Aorta (tissue), 5 donors: ENCODE measurements at regions not wholly inside any gene's neighbourhood (a gene's known extent, or its start where the extent isn't known, plus 50 kb on each side); places are given as distances from the start of the nearest gene placed in this dataset.
A peak's percentile ranks its signal among the peaks of the same experiment; 100 is the strongest.

Experiments
- ATAC-seq: fragments of 200-7000 bp; cut with Tn5 transposase; one replicate; pipeline ENCODE4 v1.9.1; 2022; ENCODE audit warnings: moderate library complexity; ENCODE audit not compliant: low FRiP score
- DNase-seq, 2 donors: peaks; one replicate each; pipeline ENCODE4 v3.0.0-alpha.2; 2020
- H3K27ac ChIP-seq, 2 donors: one replicate each; pipeline ENCODE4 v1.5.1; 2013; ENCODE audit warnings: low read length in 2 of 2, mild to moderate bottlenecking in 2 of 2, moderate library complexity in 2 of 2, control low read depth in 1 of 2, inconsistent platforms in 1 of 2, low read depth in 1 of 2
- H3K27me3 ChIP-seq, 2 donors: one replicate each; pipeline ENCODE4 v1.6.1; 2013; ENCODE audit warnings: control low read depth in 1 of 2, low read length in 1 of 2, mild to moderate bottlenecking in 1 of 2, moderate library complexity in 1 of 2; ENCODE audit not compliant: insufficient read depth in 2 of 2, control insufficient read depth in 1 of 2
- H3K36me3 ChIP-seq, 2 donors: one replicate each; pipeline ENCODE4 v1.6.1; 2013; ENCODE audit warnings: control low read depth in 1 of 2, low read length in 1 of 2, mild to moderate bottlenecking in 1 of 2; ENCODE audit not compliant: insufficient read depth in 2 of 2, control insufficient read depth in 1 of 2
- H3K4me1 ChIP-seq, 2 donors: one replicate each; pipeline ENCODE4 v1.6.1; 2013; ENCODE audit warnings: low read length in 2 of 2, control low read depth in 1 of 2, mild to moderate bottlenecking in 1 of 2, moderate library complexity in 1 of 2; ENCODE audit not compliant: insufficient read depth in 2 of 2, control insufficient read depth in 1 of 2
- H3K4me3 ChIP-seq, 2 donors: one replicate each; pipeline ENCODE4 v1.5.1; 2013; ENCODE audit warnings: low read length in 2 of 2, control low read depth in 1 of 2, mild to moderate bottlenecking in 1 of 2
- H3K9me3 ChIP-seq: one replicate; pipeline ENCODE4 v1.6.1; 2013; ENCODE audit warnings: mild to moderate bottlenecking, low read length; ENCODE audit not compliant: control insufficient read depth
- WGBS, 2 donors: extraction: QIAGEN DNeasy Blood & Tissue Kit; methylation state at CpG; one replicate each; pipeline ENCODE4 v1.1.7; 2013; 5-methylcytosine and 5-hydroxymethylcytosine counted together
- intact Hi-C, 2 donors: fragments of 100-400 bp; cut with DNase I; formaldehyde crosslinking; loops; one replicate each; pipeline versions ENCODE4 v1.14.2 to v1.15.0; 2022
- donor health status: healthy with polysubstance abuse.
- donor health status: Bipolar disorder and iron deficiency.
- donor health status: DM: no; HTN: no; CAD: no.
- donor health status: DM: no; HTN: no; CAD: no.
- donor health status: DM: yes; HTN: yes; CAD: no.

- H3K4me1 ChIP-seq = no peaks in the 10 kb centered on the region
- H3K27ac ChIP-seq = no peak overlapping the region
- no peak overlapping the region for H3K4me3 ChIP-seq
- WGBS, 2 donors = 91 to 93% methylated on average over 11 of the region's 11 CpGs
- no peaks in the 10 kb centered on the region for H3K9me3 ChIP-seq
- intact Hi-C loops = no loop called here
- ATAC-seq (no peak), DNase-seq (peak; percentile 34 to 48)
- H3K27me3 ChIP-seq = no peaks in the 10 kb centered on the region
- H3K36me3 ChIP-seq = no peaks in the 10 kb centered on the region
Measured at GRCh38 chr15:25238126-25238525, 200.7 kb downstream of the UBE3A start.

DNA sequence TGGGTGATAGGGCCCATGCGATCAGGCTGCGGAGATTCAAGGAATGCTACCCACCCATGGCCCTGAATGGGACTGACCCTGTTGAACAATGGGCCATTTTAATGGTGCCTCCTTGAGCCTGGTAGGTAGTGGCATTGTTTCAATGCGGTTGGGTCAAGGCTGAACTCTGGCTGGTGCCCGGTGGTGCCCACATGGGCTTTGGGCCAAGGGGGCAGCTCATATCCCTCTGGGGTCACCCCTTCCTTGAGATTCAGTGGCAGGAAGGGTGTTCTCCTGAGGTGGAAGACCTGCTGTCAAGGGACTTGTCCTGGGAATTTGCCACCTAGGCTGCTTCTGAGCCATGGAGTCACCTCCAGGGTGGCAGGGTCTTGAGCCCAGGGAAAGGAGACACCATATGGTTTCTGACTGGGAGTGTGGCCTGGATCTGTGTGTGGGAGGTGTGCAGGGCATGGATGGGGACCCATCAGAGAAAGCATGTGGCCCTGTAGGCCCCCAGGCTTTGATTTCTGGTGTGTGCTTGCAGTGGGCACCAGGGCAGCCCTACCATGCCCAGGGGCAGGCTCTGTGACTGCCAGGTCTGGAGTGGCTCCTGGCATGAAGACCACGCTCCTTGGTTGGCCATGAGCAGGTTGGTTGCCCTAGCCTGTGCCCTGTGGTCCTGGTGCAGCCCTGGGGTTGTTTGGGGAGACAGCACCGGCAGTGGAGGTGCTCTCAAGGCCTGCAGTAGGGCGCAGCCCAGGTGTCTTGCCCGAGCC, 199.9 kb downstream of the UBE3A start:
- H3K27ac ChIP-seq = no peak overlapping the region
- H3K9me3 ChIP-seq = no peaks in the 10 kb centered on the region
- no peaks in the 10 kb centered on the region for H3K27me3 ChIP-seq
- H3K4me3 ChIP-seq = no peak overlapping the region
- ATAC-seq (no peak), DNase-seq (peak; percentile 14 to 57)
- no peaks in the 10 kb centered on the region for H3K36me3 ChIP-seq
- no peaks in the 10 kb centered on the region for H3K4me1 ChIP-seq
- WGBS, 2 donors = 86 to 87% methylated on average over 8 of the region's 8 CpGs
- intact Hi-C loops = no loop called here

DNA sequence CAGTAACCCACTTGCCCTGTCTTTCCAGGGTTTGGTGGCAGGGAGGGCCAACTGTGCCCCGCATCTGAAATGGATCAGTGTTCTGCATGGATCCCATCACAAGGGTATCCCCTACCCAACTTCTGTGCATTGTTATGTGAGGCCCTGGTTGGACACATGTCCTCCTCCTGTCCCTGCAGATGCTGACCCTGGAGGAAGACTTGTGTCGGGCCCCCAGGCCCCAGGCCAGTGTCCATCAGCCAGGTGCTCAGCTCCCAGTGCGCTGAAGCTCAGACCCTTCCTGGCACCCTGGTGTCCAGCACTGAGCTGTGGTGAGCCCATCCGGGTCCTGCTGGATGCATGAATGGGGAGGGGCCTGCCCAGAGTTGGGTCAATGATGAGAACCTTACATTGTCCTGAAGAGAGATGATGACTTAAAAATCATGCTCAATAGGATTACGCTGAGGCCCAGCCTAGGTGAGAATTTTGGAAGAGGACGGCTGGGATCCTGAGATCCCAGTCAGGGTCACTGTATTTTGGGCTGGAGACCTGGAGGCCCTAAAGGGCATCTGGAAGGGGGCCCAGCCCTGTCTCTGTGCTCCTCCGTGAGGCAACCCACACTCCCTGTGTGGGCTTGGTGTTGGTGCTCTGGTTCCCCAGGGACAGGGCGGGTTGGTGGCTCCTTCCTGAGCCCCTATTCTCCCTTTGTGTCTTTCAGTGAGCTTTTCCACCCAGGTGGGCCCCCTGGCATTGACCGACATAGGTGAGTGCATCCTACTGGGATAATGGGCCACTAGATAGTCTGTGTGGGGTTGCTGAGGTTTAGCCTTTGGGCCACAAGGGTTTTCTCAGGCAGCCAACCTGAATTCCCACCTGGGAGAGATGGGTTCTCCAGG, 199.1 kb downstream of the UBE3A start:
- peak; percentile 4 to 57 for DNase-seq
- 83 to 84% methylated on average over 9 of the region's 9 CpGs for WGBS, 2 donors
- no peak overlapping the region for H3K27ac ChIP-seq
- intact Hi-C loops = no loop called here
- no peak overlapping the region for H3K4me3 ChIP-seq
- no peaks in the 10 kb centered on the region for H3K36me3 ChIP-seq
- H3K4me1 ChIP-seq = no peaks in the 10 kb centered on the region
- H3K27me3 ChIP-seq = no peaks in the 10 kb centered on the region
- ATAC-seq = no peak
- H3K9me3 ChIP-seq = no peaks in the 10 kb centered on the region

GRCh38 chr15:25240461-25241021, 198.3 kb downstream of the UBE3A start:
- Histone ChIP-seq H3K4me3 (no peak overlapping the region), H3K4me1 (no peaks in the 10 kb centered on the region), H3K27me3 (no peaks in the 10 kb centered on the region), H3K9me3 (no peaks in the 10 kb centered on the region), H3K27ac (no peak overlapping the region), H3K36me3 (no peaks in the 10 kb centered on the region)
- intact Hi-C loops = no loop called here
- DNase-seq (peak; percentile 30 to 40), ATAC-seq (no peak)
- 85 to 88% methylated on average over 13 of the region's 13 CpGs for WGBS, 2 donors

GRCh38 chr15:25241241-25241801, 197.5 kb downstream of the UBE3A start:
- DNase-seq (peak; percentile 26 to 32), ATAC-seq (no peak)
- H3K9me3 ChIP-seq = peaks cover 1% of the 10 kb centered on the region
- 79 to 84% methylated on average over 12 of the region's 12 CpGs for WGBS, 2 donors
- H3K27me3 ChIP-seq = no peaks in the 10 kb centered on the region
- H3K27ac ChIP-seq = no peak overlapping the region
- H3K4me3 ChIP-seq = no peak overlapping the region
- no peaks in the 10 kb centered on the region for H3K36me3 ChIP-seq
- no peaks in the 10 kb centered on the region for H3K4me1 ChIP-seq
- intact Hi-C loops = no loop called here

- DNase-seq (peak; percentile 15 to 35), ATAC-seq (no peak)
- H3K27ac ChIP-seq = no peak overlapping the region
- no peaks in the 10 kb centered on the region for H3K27me3 ChIP-seq
- no peaks in the 10 kb centered on the region for H3K4me1 ChIP-seq
- WGBS, 2 donors = 74 to 75% methylated on average over 10 of the region's 10 CpGs
- intact Hi-C loops = no loop called here
- no peak overlapping the region for H3K4me3 ChIP-seq
- peaks cover 4% of the 10 kb centered on the region for H3K9me3 ChIP-seq
- no peaks in the 10 kb centered on the region for H3K36me3 ChIP-seq
Measured at GRCh38 chr15:25242166-25242879, 196.5 kb downstream of the UBE3A start.

DNA sequence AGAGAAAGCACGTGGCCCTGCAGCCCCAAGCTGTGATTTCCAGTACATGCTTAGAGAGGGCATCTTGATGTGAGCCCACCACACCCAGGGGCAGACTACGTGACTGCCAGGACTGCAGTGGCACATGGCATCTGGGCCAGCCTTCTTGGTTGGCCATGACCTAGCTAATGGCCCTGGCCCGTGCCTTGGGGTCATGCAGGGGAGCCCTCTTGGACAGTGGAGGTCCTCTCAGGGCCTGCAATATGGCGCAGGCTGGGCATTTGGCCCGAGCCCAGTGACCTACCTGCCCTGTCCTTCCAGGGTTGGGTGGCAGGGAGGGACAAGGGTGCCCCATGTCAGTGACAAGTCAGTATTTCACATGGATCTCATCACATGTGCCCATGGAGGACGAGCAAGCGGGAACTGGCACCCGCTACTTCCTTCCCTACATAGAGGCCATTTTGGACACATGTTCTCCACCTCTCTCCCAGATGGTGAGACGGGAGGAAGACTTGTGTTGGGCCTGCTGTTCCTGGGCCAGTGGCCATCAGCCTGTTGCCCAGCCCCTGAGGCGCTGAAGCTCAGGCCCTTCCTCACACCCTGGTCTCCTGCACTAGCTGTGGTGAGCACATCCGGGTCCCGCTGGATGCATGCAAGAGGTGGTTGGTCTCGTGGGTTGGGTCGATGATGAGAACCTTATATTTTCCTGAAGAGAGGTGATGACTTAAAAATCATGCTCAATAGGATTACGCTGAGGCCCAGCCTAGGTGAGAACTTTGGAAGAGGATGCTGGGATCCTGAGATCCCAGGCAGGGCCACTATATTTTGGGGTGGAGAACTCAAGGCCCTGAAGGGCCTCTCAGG, 195.6 kb downstream of the UBE3A start:
- DNase-seq (peak; percentile 35 to 43), ATAC-seq (no peak)
- WGBS, 2 donors = 87 to 89% methylated on average over 15 of the region's 15 CpGs
- H3K27me3 ChIP-seq = no peaks in the 10 kb centered on the region
- H3K27ac ChIP-seq = no peak overlapping the region
- H3K9me3 ChIP-seq = peaks cover 4% of the 10 kb centered on the region
- intact Hi-C loops = no loop called here
- H3K4me3 ChIP-seq = no peak overlapping the region
- H3K4me1 ChIP-seq = no peaks in the 10 kb centered on the region
- H3K36me3 ChIP-seq = no peaks in the 10 kb centered on the region

GRCh38 chr15:25243800-25244097, 195.1 kb downstream of the UBE3A start:
- 86 to 88% methylated on average over 7 of the region's 7 CpGs for WGBS, 2 donors
- H3K9me3 ChIP-seq = peaks cover 4% of the 10 kb centered on the region

More at GRCh38 chr15:25243800-25244097, 195.1 kb downstream of the UBE3A start:
- ATAC-seq (no peak), DNase-seq (peak; percentile 32 to 45)
- no peak overlapping the region for H3K4me3 ChIP-seq
- intact Hi-C loops = no loop called here
- no peak overlapping the region for H3K27ac ChIP-seq
- no peaks in the 10 kb centered on the region for H3K4me1 ChIP-seq
- no peaks in the 10 kb centered on the region for H3K27me3 ChIP-seq
- no peaks in the 10 kb centered on the region for H3K36me3 ChIP-seq
